ENCODE measurements at regions not wholly inside any gene's neighbourhood (a gene's known extent, or its start where the extent isn't known, plus 50 kb on each side); places are given as distances from the start of the nearest gene placed in this dataset.
"Not testable (repeated sequence)": the region's sequence is repeated elsewhere in the genome, so short reads cannot be mapped to it uniquely, and the experiment has no call there.

GRCh38 chr10:78458983-78459638 is 425.4 kb downstream of the RPS24 start:
- DNase-seq (ENCODE audit: low read depth in 2 of 2): no peak

- DNase-seq (ENCODE audit: low read depth in 2 of 2): no peak
Observed at GRCh38 chr10:78459639-78460037, 426.0 kb downstream of the RPS24 start.

- no peak for DNase-seq (ENCODE audit: low read depth in 2 of 2)
Observed at GRCh38 chr10:78460204-78460603, 426.5 kb downstream of the RPS24 start.

- no peak for DNase-seq (ENCODE audit: low read depth in 2 of 2)
Observed at GRCh38 chr10:78461333-78461732, 427.7 kb downstream of the RPS24 start.

GRCh38 chr10:78462176-78462575 is 428.5 kb downstream of the RPS24 start:
- no peak for DNase-seq (ENCODE audit: low read depth in 2 of 2)

- DNase-seq (ENCODE audit: low read depth in 2 of 2): no peak
Observed at GRCh38 chr10:78462726-78463228, 429.1 kb downstream of the RPS24 start.

GRCh38 chr10:78464118-78464855 is 430.6 kb downstream of the RPS24 start:
- DNase-seq (ENCODE audit: low read depth in 2 of 2): no peak

- no peak for DNase-seq (ENCODE audit: low read depth in 2 of 2)
Observed at GRCh38 chr10:78464856-78465267, 431.2 kb downstream of the RPS24 start.

GRCh38 chr10:78465431-78465830 is 431.8 kb downstream of the RPS24 start:
- DNase-seq (ENCODE audit: low read depth in 2 of 2): no peak

GRCh38 chr10:78467496-78468106 is 433.9 kb downstream of the RPS24 start:
- DNase-seq (ENCODE audit: low read depth in 2 of 2): no peak

GRCh38 chr10:78468731-78469130 is 435.1 kb downstream of the RPS24 start:
- DNase-seq (ENCODE audit: low read depth in 2 of 2): not testable (repeated sequence)

- no peak for DNase-seq (ENCODE audit: low read depth in 2 of 2)
Observed at GRCh38 chr10:78470267-78471103, 436.8 kb downstream of the RPS24 start.

GRCh38 chr10:78471326-78471722 is 437.7 kb downstream of the RPS24 start:
- no peak for DNase-seq (ENCODE audit: low read depth in 2 of 2)

GRCh38 chr10:78471723-78472550 is 438.3 kb downstream of the RPS24 start:
- DNase-seq (ENCODE audit: low read depth in 2 of 2): no peak

GRCh38 chr10:78472551-78472890 is 438.9 kb downstream of the RPS24 start:
- no peak for DNase-seq (ENCODE audit: low read depth in 2 of 2)

GRCh38 chr10:78473006-78473405 is 439.3 kb downstream of the RPS24 start:
- DNase-seq (ENCODE audit: low read depth in 2 of 2): no peak

GRCh38 chr10:78474743-78475142 is 441.1 kb downstream of the RPS24 start:
- no peak for DNase-seq (ENCODE audit: low read depth in 2 of 2)

GRCh38 chr10:78475437-78475836 is 441.8 kb downstream of the RPS24 start:
- DNase-seq (ENCODE audit: low read depth in 2 of 2): no peak

- no peak for DNase-seq (ENCODE audit: low read depth in 2 of 2)
Observed at GRCh38 chr10:78476156-78476555, 442.5 kb downstream of the RPS24 start.

- no peak for DNase-seq (ENCODE audit: low read depth in 2 of 2)
Observed at GRCh38 chr10:78476844-78477243, 443.2 kb downstream of the RPS24 start.

GRCh38 chr10:78478919-78479318 is 445.3 kb downstream of the RPS24 start:
- no peak for DNase-seq (ENCODE audit: low read depth in 2 of 2)

Measured in stimulated activated CD4-positive, alpha-beta T cell treated with anti-CD3 and anti-CD28 coated beads, Interleukin-4, amount 100 ng/mL, for 48 hours (primary cell).